PC-3 (cell line): ENCODE measurements at regions not wholly inside any gene's neighbourhood (a gene's known extent, or its start where the extent isn't known, plus 50 kb on each side); places are given as distances from the start of the nearest gene placed in this dataset.

Source experiments
- CTCF ChIP-seq: fragments of 300-600 bp; sonication (generic); conservative IDR thresholded peaks from 2 replicates; pipeline ENCODE4 v1.5.1; 2017; ENCODE audit warnings: antibody characterized with exemption, low read depth, mild to moderate bottlenecking, low read length
- EZH2 ChIP-seq: fragments of 300-600 bp; sonication (generic); IDR thresholded peaks from one replicate; pipeline ENCODE4 v1.6.1; 2017; ENCODE audit warnings: antibody characterized with exemption, mild to moderate bottlenecking, low read length; ENCODE audit not compliant: unreplicated experiment

- no peak for TF ChIP-seq CTCF
- TF ChIP-seq EZH2 = no peak
Measured at GRCh38 chr2:60118061-60118460, 435.4 kb downstream of the BCL11A start.
